Pancreas (tissue), 10 donors: ENCODE measurements at regions not wholly inside any gene's neighbourhood (a gene's known extent, or its start where the extent isn't known, plus 50 kb on each side); places are given as distances from the start of the nearest gene placed in this dataset.

Experiments
- ATAC-seq, 4 donors: fragments of 200-7000 bp; cut with Tn5 transposase; one replicate each; pipeline versions ENCODE4 v1.8.0 to v1.9.1; 2020; ENCODE audit warnings: mild to moderate bottlenecking in 4 of 4, moderate library complexity in 4 of 4
- DNase-seq, 6 donors: peaks; one replicate each; pipeline ENCODE4 v3.0.0-alpha.2; 2020
- FAIRE-seq: peaks from 2 replicates; lab custom pipeline; 2012; peaks lifted over from hg19 to GRCh38; lab: Jason Lieb, UNC
- H3K27ac ChIP-seq, 4 donors: fragments of 200-600 bp; sonication (generic); 1 replicate in 3 of 4; 2 replicates in 1 of 4; pipeline versions ENCODE4 v1.5.0 to v1.8.0; 2020
- H3K27me3 ChIP-seq, 4 donors: fragments of 200-600 bp; one replicate each; pipeline ENCODE4 v1.8.0; 2021
- H3K36me3 ChIP-seq, 3 donors: fragments of 200-600 bp; sonication (generic) in 1 of 3; one replicate each; pipeline versions ENCODE4 v1.5.0 to v1.8.0; 2020 to 2021
- H3K4me1 ChIP-seq, 3 donors: fragments of 200-600 bp; one replicate each; pipeline ENCODE4 v1.8.0; 2021
- H3K4me3 ChIP-seq, 4 donors: fragments of 200-600 bp; sonication (generic) in 2 of 4; one replicate each; pipeline versions ENCODE4 v1.5.0 to v1.8.0; 2020 to 2021
- H3K9me3 ChIP-seq, 4 donors: fragments of 200-600 bp; one replicate each; pipeline ENCODE4 v1.8.0; 2021
- CTCF ChIP-seq, 4 donors: fragments of 200-600 bp; sonication (generic) in 3 of 4; IDR thresholded peaks; one replicate each; pipeline versions ENCODE4 v1.5.0 to v1.8.0; 2021; ENCODE audit warnings: antibody characterized with exemption in 4 of 4
- WGBS, 2 donors: extraction: QIAGEN DNeasy Blood & Tissue Kit; methylation state at CpG; one replicate each; pipeline ENCODE4 v1.1.7; 2013; 5-methylcytosine and 5-hydroxymethylcytosine counted together
- intact Hi-C, 3 donors: fragments of 100-400 bp; cut with DNase I; formaldehyde crosslinking; loops; one replicate each; pipeline versions ENCODE4 v1.11.1 to v1.14.2; 2022
- donor health status: healthy with polysubstance abuse.
- donor health status: DM: no; HTN: no; CAD: no; lungs with moderate emphysema.
- donor health status: DM: no; HTN: no; CAD: no.
- donor health status: control.
- donor health status: control.
- donor health status: Bipolar disorder and iron deficiency.
- donor health status: DM: yes; HTN: yes; CAD: no.
- donor health status: DM: no; HTN: no; CAD: no.
- donor health status: DM: no; HTN: no; CAD: no.
- donor health status: DM: yes; HTN: yes; CAD: no.

GRCh38 chr12:98403936-98404335 is 111.5 kb upstream of the TMPO start:
- intact Hi-C loops, result no loop called here

GRCh38 chr12:98405805-98406366 is 109.5 kb upstream of the TMPO start:
- DNase-seq, result no peak

More at GRCh38 chr12:98403936-98404335, 111.5 kb upstream of the TMPO start:
- Histone ChIP-seq H3K4me1 (no peaks in the 10 kb centered on the region), H3K27me3 (no peaks in the 10 kb centered on the region), H3K4me3 (no peak overlapping the region), H3K27ac (no peak overlapping the region), H3K36me3 (no peaks in the 10 kb centered on the region), H3K9me3 (no peaks in the 10 kb centered on the region)
- FAIRE-seq, result no peak
- 61 to 67% methylated on average over 5 of the region's 5 CpGs for WGBS, 2 donors
- no peak for DNase-seq
- TF ChIP-seq CTCF (IDR thresholded peaks at IDR 0.05), result no peak
- ATAC-seq, result no peak

GRCh38 chr12:98406378-98406777 is 109.0 kb upstream of the TMPO start:
- FAIRE-seq, result no peak
- 86 to 90% methylated on average over 3 of the region's 3 CpGs for WGBS, 2 donors
- no peak overlapping the region for H3K4me3 ChIP-seq
- no peaks in the 10 kb centered on the region for H3K9me3 ChIP-seq
- intact Hi-C loops, result no loop called here
- no peak for DNase-seq
- no peak for ATAC-seq
- no peaks in the 10 kb centered on the region for H3K36me3 ChIP-seq
- H3K27me3 ChIP-seq, result no peaks in the 10 kb centered on the region
- no peaks in the 10 kb centered on the region for H3K4me1 ChIP-seq
- no peak overlapping the region for H3K27ac ChIP-seq
- TF ChIP-seq CTCF (IDR thresholded peaks at IDR 0.05), result no peak

More at GRCh38 chr12:98405805-98406366, 109.5 kb upstream of the TMPO start:
- Histone ChIP-seq H3K27ac (no peak overlapping the region), H3K36me3 (no peaks in the 10 kb centered on the region), H3K27me3 (no peaks in the 10 kb centered on the region), H3K4me3 (no peak overlapping the region), H3K4me1 (no peaks in the 10 kb centered on the region), H3K9me3 (no peaks in the 10 kb centered on the region)
- intact Hi-C loops, result no loop called here
- ATAC-seq (no peak), FAIRE-seq (no peak)
- WGBS, 2 donors, result 87 to 95% methylated on average over 7 of the region's 7 CpGs
- TF ChIP-seq CTCF (IDR thresholded peaks at IDR 0.05), result no peak

GRCh38 chr12:98408681-98409080 is 106.7 kb upstream of the TMPO start:
- Histone ChIP-seq H3K27ac (no peak overlapping the region), H3K9me3 (no peaks in the 10 kb centered on the region), H3K4me1 (no peaks in the 10 kb centered on the region), H3K27me3 (no peaks in the 10 kb centered on the region), H3K4me3 (no peak overlapping the region), H3K36me3 (no peaks in the 10 kb centered on the region)
- 63 to 77% methylated on average over 4 of the region's 4 CpGs for WGBS, 2 donors
- no peak for DNase-seq
- no peak for FAIRE-seq
- intact Hi-C loops, result no loop called here
- no peak for TF ChIP-seq CTCF (IDR thresholded peaks at IDR 0.05)
- ATAC-seq, result no peak

- no peak for TF ChIP-seq CTCF (IDR thresholded peaks at IDR 0.05)
- intact Hi-C loops, result no loop called here
- FAIRE-seq (no peak), ATAC-seq (no peak), DNase-seq (no peak)
- H3K4me3 ChIP-seq, result no peak overlapping the region
- no peaks in the 10 kb centered on the region for H3K9me3 ChIP-seq
- 55 to 62% methylated on average over 1 of the region's 1 CpG for WGBS, 2 donors
- H3K27me3 ChIP-seq, result no peaks in the 10 kb centered on the region
- no peaks in the 10 kb centered on the region for H3K4me1 ChIP-seq
- no peak overlapping the region for H3K27ac ChIP-seq
- H3K36me3 ChIP-seq, result no peaks in the 10 kb centered on the region
Measured at GRCh38 chr12:98409548-98409947, 105.8 kb upstream of the TMPO start.
